ENCODE measurements at regions not wholly inside any gene's neighbourhood (a gene's known extent, or its start where the extent isn't known, plus 50 kb on each side); places are given as distances from the start of the nearest gene placed in this dataset.
A peak's percentile ranks its signal among the peaks of the same experiment; 100 is the strongest.

DNA sequence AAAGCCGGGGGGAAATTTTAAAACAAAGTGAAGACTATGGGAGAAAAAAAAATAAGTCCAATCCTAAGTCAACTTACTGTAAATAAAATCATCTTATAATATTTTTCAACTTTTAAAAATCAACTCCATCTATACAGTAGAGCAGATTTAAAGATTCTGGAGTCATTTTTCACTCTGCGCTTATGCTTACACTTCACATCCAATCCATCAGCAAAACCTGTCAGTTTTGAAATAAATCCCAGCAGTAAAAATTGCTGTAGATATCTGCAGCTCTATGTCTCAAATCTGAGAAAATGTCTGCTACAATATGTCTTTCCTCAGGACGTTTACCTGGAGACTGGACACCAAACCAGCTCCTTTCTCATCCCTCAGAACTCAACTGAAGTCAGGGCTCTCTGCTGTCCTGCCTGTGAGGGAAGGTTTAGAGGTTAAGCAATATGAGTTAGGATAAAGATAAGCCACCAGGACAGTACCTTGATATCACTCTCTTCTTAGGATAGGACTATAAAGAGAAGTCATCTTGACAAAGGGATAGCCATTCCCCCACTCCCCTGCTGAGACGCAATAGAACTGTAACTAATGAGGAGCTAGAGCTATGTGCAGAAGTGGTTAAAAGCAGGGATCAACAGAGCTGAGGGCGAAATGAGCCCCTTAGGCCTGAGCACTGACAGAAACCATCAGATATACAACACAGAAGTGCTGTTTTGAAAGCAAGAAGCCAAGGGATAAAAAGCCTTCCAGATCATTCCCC, 254.7 kb upstream of the KLHL1 start:
- H3K4me3 ChIP-seq (ENCODE audit: low read length), result no peak overlapping the region
- no peak for DNase-seq (ENCODE audit: low read depth)
- TF ChIP-seq, protein P1, sequence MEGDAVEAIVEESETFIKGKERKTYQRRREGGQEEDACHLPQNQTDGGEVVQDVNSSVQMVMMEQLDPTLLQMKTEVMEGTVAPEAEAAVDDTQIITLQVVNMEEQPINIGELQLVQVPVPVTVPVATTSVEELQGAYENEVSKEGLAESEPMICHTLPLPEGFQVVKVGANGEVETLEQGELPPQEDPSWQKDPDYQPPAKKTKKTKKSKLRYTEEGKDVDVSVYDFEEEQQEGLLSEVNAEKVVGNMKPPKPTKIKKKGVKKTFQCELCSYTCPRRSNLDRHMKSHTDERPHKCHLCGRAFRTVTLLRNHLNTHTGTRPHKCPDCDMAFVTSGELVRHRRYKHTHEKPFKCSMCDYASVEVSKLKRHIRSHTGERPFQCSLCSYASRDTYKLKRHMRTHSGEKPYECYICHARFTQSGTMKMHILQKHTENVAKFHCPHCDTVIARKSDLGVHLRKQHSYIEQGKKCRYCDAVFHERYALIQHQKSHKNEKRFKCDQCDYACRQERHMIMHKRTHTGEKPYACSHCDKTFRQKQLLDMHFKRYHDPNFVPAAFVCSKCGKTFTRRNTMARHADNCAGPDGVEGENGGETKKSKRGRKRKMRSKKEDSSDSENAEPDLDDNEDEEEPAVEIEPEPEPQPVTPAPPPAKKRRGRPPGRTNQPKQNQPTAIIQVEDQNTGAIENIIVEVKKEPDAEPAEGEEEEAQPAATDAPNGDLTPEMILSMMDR (IDR thresholded peaks at IDR 0.05; ENCODE audit: insufficient read depth, low read depth, low read length, missing control alignments), result no peak

DNA sequence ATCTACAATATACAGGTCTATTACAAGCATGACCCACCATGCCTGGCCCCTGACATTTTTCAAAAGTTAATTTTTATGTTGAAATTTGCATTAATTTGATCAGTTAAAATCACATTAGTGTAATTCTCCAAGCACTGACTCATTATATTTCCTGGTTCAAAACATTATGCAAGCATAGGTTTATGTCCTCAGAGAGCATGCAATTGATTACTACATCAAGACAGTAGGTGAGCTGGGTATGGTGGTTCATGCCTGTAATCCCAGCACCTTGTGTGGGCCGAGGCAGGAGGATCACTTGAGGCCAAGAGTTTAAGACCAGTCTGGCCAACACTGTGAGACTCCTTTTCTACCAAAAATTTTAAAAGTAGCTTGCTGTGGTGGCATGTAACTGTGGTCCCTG, 248.8 kb upstream of the KLHL1 start:
- DNase-seq (ENCODE audit: low read depth), result peak; percentile 50
- TF ChIP-seq, protein P1 (IDR thresholded peaks at IDR 0.05; ENCODE audit: insufficient read depth, low read depth, low read length, missing control alignments), result no peak
- H3K4me3 ChIP-seq (ENCODE audit: low read length), result no peak overlapping the region

DNA sequence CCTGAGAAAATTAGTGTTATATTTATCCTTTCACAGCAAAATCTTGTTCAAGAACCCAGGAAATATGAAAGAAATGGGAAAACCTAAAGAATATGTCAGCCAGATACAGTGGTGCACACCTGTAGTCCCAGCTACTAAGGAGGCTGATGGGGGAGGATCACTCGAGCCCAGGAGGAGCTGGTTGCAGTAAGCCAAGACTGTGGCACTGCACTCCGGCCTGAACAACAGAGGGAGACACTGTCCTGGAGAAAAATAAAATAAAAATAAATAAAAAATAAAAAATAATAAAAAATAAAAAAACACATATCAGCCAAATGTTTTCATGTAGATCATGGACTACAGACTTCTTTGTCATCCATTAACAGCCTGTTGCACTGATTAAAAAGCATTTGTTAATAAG, 244.8 kb upstream of the KLHL1 start:
- H3K4me3 ChIP-seq (ENCODE audit: low read length), result no peak overlapping the region
- DNase-seq (ENCODE audit: low read depth), result peak; percentile 21
- TF ChIP-seq, protein P1 (IDR thresholded peaks at IDR 0.05; ENCODE audit: insufficient read depth, low read depth, low read length, missing control alignments), result peak; percentile 37

DNA sequence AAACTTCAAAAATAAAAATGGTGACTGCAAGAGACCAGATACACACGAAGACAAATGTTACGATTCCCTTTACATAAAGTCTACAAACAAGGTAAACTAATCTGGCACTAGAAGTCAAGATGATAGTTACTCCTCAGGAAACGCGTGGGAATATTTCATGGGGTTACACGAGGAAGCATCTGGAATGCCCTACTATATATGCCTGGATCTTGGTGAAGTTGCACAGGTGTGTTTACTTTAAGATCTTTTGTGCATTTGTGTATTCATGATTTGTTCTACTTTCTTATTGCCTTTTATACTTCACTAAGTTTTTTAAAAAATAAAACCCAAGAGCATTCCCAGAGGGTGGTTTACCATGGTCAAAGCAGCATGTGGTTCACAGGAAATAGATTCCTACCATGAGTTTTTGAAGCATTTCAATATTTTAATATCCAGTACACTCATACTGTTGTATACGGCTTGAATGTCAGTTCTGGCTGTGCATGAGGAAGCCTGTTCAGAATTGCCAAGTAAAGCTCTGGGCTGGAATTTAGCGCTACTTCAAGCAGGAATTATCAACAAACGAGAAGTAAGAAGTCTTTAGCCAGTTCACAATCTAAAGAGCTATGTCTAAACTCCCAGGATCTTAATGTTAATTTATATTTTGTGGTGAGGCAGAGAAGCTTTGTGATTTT, 239.8 kb upstream of the KLHL1 start:
- DNase-seq (ENCODE audit: low read depth), result no peak
- TF ChIP-seq, protein P1 (IDR thresholded peaks at IDR 0.05; ENCODE audit: insufficient read depth, low read depth, low read length, missing control alignments), result no peak
- no peak overlapping the region for H3K4me3 ChIP-seq (ENCODE audit: low read length)

DNA sequence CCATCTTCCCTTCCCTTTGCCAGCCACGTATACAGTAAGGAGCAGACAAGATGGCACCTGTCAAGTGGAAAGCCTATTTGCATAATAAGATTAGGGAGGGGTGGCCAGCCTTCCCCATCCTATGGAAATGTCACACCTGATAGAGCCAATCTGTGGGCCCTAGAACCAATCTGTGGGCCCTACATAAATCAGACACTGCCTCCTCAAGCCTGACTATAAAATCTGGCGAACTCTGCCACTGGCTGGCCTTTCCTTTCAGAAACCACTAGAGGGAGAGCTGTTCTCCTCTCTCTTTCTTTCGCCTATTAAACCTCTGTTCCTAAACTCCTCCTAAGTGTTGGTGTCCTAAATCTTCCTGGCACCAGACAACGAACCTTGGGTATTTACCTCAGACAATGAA, 231.5 kb upstream of the KLHL1 start:
- TF ChIP-seq, protein P1 (IDR thresholded peaks at IDR 0.05; ENCODE audit: insufficient read depth, low read depth, low read length, missing control alignments), result peak; percentile 82

DNA sequence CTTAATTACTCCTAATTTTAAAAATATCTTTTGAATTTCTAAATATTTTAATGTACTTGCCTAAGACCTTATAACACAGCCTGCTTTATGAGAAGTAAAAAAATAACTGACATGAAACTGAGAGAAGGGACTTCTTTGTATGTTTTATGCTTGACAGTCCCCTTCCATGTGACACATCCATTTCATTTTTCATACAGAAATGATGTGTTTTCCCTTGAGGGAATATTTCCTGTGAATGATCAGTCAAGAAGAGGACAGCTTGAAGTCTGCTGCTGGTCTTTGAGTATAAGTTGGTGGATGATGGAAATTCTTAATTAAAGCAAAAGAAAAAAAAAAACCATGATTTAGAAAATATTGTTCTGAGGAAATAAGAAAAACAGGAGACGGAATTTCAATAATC, 230.4 kb upstream of the KLHL1 start:
- DNase-seq (ENCODE audit: low read depth), result no peak
- TF ChIP-seq, protein P1 (IDR thresholded peaks at IDR 0.05; ENCODE audit: insufficient read depth, low read depth, low read length, missing control alignments), result no peak
- H3K4me3 ChIP-seq (ENCODE audit: low read length), result no peak overlapping the region

More for the DNA sequence above, 231.5 kb upstream of the KLHL1 start:
- DNase-seq (ENCODE audit: low read depth), result peak; percentile 57
- no peak overlapping the region for H3K4me3 ChIP-seq (ENCODE audit: low read length)
